GM18861 (cell line): ENCODE measurements at regions not wholly inside any gene's neighbourhood (a gene's known extent, or its start where the extent isn't known, plus 50 kb on each side); places are given as distances from the start of the nearest gene placed in this dataset.
A peak's percentile ranks its signal among the peaks of the same experiment; 100 is the strongest.
"Not testable (repeated sequence)": the region's sequence is repeated elsewhere in the genome, so short reads cannot be mapped to it uniquely, and the experiment has no call there.

Experiments used
- ATAC-seq: cut with Tn5 transposase; IDR thresholded peaks from one replicate; pipeline ENCODE4 v1.9.1; 2021; ENCODE audit not compliant: unreplicated experiment

- ATAC-seq = no peak
These were observed 191.7 kb downstream of the CRLF2 start for GRCh38 chrX:1020634-1021166.

DNA sequence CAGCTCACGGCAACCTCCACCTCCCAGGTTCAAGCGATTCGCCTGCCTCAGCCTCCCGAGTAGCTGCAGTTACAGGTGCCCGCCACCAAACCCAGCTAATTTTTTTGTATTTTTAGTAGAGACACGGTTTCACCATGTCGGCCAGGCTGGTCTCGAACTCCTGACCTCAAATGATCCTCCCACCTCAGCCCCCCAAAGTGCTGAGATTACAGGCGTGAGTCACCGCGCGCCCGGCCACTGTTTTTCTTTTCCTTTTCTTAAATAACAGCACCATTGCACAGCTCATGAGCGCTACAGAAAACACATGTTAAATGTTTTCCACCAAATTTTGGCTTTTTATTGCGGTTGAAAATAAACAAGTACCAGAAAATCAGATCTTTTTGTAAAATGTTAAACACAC is 195.5 kb downstream of the CRLF2 start:
- ATAC-seq = not testable (repeated sequence)

GRCh38 chrX:1016281-1016680 is 196.2 kb downstream of the CRLF2 start:
- ATAC-seq = not testable (repeated sequence)

- ATAC-seq = no peak
These were observed 199.7 kb downstream of the CRLF2 start for GRCh38 chrX:1012678-1013300.

GRCh38 chrX:1011691-1012283 is 200.7 kb downstream of the CRLF2 start:
- ATAC-seq = no peak

DNA sequence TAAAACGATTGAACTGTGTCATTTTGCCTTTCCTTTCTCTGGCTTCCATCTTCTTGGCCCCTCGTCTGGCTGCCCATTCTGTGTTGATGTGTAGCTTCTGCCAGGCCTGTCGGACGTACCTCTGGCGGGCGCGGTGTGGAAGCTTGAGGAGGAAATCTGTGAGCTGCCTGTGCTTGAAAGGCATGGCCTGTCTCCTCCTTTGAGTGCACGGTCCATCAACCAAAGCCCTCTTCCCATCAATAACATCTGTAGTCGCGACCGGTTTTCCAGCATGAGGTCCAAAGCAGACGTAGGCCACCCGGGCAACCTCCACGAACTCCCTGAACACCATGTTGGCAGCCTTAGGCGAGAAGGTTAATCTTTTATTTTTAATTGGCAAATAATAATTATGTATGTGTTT is 202.7 kb downstream of the CRLF2 start:
- ATAC-seq = no peak

- no peak for ATAC-seq
These were observed 206.2 kb downstream of the CRLF2 start for GRCh38 chrX:1006156-1006730.

GRCh38 chrX:1002611-1003010 is 209.8 kb downstream of the CRLF2 start:
- ATAC-seq = no peak

DNA sequence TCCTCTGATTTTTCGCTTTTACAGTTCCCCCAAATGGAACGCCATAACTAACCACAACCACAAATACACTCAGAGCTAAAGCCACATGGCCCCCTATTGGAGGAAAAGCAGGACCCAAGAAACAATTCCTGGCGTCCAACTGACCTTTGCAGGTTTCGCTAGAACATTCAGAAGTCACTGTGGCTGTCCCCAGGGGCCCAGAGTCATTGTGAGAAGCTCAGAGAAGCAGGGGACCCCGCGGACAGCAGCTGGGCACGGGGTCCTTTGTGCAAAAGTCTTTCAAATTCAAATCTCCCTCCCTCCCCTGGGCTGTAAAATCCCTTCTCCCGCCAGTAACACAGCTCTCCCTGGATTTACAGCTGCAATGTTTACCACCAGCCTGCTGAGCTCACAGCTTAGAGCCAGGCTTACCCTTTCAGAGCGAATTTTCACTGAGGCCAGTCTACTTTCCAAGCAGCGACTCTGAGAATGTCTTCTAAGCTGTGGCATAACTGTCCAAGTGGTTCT is 214.8 kb downstream of the CRLF2 start:
- ATAC-seq = no peak

DNA sequence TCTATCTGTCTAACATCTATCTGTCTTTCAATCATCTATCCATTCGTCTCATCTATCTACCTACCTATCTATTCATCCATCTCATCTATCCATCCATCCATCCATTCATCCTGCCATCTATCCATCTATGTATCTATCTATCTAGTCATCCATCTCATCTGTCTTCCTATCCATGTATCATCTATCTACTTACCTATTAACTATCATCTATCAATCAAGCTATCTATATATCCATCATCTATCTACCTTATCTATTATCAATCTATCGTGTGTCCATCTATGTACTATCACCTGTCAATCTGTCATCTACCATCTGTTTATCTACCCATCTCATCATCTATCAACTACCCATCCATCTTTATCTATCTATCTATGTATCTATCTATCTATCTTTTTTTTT is 217.7 kb downstream of the CRLF2 start:
- no peak for ATAC-seq

DNA sequence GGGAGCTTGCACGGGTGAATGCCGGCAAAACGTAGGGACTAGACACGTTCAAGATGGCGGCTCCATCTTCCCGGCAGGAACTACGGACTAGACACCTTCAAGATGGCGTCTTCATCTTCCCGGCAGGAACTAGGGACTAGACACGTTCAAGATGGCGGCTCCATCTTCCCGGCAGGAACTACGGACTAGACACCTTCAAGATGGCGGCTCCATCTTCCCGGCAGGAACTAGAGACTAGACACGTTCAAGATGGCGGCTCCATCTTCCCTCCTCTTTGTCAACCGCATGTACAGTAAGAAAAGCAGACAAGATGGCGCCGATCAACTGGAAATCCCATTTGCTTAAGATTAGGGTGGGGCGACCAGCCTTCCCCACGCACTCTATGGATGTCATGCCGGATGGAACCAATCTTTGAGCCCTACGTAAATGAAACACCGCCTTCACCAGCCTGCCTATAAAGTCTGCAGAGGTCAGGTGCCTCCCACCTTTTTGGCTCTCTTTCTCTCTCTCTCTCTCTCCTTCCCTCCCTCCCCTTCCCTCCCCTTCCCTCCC is 222.4 kb downstream of the CRLF2 start:
- peak; percentile 87 for ATAC-seq

DNA sequence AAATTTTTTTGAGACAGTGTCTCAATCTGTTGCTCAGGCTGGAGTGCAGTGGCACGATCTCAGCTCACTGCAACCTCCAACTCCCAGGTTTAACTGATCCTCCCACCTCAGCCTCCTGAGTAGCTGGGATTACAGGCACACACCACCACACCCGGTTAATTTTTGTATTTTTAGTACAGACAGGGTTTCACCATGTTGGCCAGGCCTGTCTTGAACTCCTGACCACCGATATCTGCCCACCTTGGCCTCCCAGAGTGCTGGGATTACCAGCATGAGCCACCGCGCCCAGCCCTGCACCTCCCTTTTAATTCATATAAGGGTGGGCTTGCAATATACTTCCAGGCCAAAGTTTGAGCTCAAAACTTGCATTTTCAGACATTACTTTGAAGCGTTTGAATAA is 223.9 kb downstream of the CRLF2 start:
- not testable (repeated sequence) for ATAC-seq

DNA sequence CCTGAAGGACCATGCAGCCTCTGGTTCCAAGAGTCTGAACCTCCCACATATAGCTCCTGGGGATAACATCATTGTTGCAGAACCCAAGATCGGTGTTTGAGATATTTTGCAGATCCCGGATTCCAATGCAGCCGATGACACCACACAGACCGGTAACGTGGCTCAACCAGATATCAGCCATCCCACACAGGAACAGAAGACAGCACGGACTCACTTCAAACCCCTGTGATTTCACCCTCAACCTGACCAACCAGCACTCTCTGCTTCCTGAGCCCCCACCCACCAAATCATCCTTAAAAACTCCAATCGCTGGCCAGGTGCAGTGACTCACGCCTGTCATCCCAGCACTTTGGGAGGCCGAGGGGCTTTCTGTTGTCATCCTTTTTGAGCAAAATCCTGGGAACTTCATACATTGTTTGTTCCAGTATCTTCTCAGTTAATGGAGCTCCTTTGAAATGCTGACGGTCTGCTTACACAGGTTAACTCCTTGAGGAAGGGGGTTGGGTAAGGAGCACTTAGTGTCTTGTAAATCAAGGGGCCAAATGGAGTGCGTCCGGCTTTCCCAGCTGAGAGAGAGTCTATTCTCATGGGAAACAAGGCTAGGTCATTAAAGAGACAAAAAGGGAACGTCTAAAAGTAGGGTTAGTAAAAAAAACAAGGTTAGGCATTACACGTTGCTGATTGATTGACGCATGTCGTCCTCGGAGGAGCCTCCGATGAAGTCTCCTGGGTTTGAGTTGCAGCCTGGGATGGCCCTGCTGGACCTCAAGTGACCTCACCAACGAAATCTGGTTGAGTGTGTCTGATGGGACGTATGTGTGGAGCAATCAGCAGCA is 230.4 kb downstream of the CRLF2 start:
- ATAC-seq = no peak

DNA sequence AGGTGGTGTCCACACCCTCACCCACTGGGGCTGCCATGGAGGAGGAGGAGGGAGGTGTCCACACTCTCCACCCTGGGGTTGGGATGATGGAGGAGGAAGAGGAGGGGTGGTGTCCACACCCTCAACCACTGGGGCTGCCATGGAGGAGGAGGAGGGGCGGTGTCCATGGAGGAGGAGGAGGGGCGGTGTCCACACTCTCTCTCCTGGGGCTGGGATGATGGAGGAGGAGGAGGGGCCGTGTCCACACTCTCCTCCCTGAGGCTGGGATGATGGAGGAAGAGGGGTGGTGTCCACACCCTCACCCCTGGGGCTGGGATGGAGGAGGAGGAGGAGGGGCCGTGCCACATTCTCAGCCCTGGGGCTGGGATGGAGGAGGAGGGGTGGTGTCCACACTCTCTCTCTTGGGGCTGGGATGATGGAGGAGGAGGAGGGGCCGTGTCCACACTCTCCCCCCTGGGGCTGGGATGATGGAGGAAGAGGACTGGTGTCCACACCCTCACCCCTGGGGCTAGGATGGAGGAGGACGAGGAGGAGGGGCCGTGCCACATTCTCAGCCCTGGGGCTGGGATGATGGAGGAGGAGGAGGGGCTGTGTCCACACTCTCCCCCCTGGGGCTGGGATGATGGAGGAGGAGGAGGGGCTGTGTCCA is 231.7 kb downstream of the CRLF2 start:
- no peak for ATAC-seq

- ATAC-seq = not testable (repeated sequence)
These were observed 233.3 kb downstream of the CRLF2 start for GRCh38 chrX:979127-979526.

GRCh38 chrX:973010-973632 is 239.3 kb downstream of the CRLF2 start:
- no peak for ATAC-seq

GRCh38 chrX:968148-968965 is 244.1 kb downstream of the CRLF2 start:
- ATAC-seq = no peak

DNA sequence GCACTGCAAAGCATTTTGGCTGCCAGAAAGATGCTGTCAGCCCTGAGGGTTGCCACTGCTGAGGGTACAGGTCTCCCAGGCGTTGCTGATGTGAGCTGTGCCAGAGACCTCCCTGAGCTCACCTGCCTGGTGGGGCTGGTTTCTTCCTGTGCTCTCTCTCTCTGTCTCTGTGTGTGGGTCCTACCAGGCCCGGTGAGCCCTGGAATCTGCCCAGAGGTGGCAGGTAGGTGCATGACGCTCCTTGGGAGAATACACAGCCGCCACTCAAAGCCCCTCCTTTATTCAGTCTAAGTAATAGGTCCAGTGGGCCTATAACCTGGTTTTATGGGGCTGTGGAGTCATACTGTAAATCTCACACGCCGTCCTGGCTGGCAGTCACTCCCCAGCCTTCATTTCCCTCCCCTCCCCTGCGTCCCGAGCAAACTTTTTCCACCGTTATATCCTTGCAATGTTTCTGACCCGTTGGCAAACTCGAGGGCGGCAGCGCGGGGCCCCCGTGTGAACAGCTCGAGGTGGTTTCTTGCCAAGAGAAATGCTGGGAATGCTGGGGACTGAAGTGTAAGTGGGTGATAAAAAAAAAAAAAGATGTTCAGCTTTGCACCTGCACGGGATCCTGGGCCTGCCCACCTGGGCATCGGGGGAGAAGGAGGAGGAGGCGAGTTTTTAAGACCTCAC is 245.9 kb downstream of the CRLF2 start:
- no peak for ATAC-seq
